HG03442 (cell line): ENCODE measurements at regions not wholly inside any gene's neighbourhood (a gene's known extent, or its start where the extent isn't known, plus 50 kb on each side); places are given as distances from the start of the nearest gene placed in this dataset.
"Not testable (repeated sequence)": the region's sequence is repeated elsewhere in the genome, so short reads cannot be mapped to it uniquely, and the experiment has no call there.

Source experiments
- ATAC-seq: cut with Tn5 transposase; IDR thresholded peaks from one replicate; pipeline ENCODE4 v1.9.1; 2021; ENCODE audit warnings: mild to moderate bottlenecking, moderate library complexity; ENCODE audit not compliant: unreplicated experiment

GRCh38 chr4:188649635-188650034 lies 510.4 kb downstream of the TRIML1 start:
- no peak for ATAC-seq

GRCh38 chr4:188650516-188650915 lies 511.3 kb downstream of the TRIML1 start:
- no peak for ATAC-seq

GRCh38 chr4:188657365-188657764 lies 518.1 kb downstream of the TRIML1 start:
- ATAC-seq: no peak

- no peak for ATAC-seq
These were observed 519.8 kb downstream of the TRIML1 start for GRCh38 chr4:188658958-188659522.

GRCh38 chr4:188660796-188661195 lies 521.6 kb downstream of the TRIML1 start:
- no peak for ATAC-seq

GRCh38 chr4:188661502-188661901 lies 522.3 kb downstream of the TRIML1 start:
- ATAC-seq: no peak

GRCh38 chr4:188663369-188663768 lies 524.1 kb downstream of the TRIML1 start:
- ATAC-seq: no peak

GRCh38 chr4:188665491-188666457 lies 526.5 kb downstream of the TRIML1 start:
- no peak for ATAC-seq

GRCh38 chr4:188678691-188679090 lies 539.5 kb downstream of the TRIML1 start:
- ATAC-seq: not testable (repeated sequence)

GRCh38 chr4:188680004-188680666 lies 540.9 kb downstream of the TRIML1 start:
- no peak for ATAC-seq

GRCh38 chr4:188680667-188681063 lies 541.4 kb downstream of the TRIML1 start:
- ATAC-seq: no peak

GRCh38 chr4:188682321-188682720 lies 543.1 kb downstream of the TRIML1 start:
- no peak for ATAC-seq

- no peak for ATAC-seq
These were observed 544.3 kb downstream of the TRIML1 start for GRCh38 chr4:188683571-188683970.

- no peak for ATAC-seq
These were observed 549.7 kb downstream of the TRIML1 start for GRCh38 chr4:188688956-188689355.

- ATAC-seq: no peak
These were observed 552.6 kb downstream of the TRIML1 start for GRCh38 chr4:188691811-188692210.

GRCh38 chr4:188695261-188695660 lies 556.0 kb downstream of the TRIML1 start:
- no peak for ATAC-seq

GRCh38 chr4:188697243-188697642 lies 558.0 kb downstream of the TRIML1 start:
- no peak for ATAC-seq

GRCh38 chr4:188701952-188702351 lies 562.7 kb downstream of the TRIML1 start:
- ATAC-seq: no peak

- ATAC-seq: no peak
These were observed 565.0 kb downstream of the TRIML1 start for GRCh38 chr4:188704288-188704687.

- ATAC-seq: no peak
These were observed 567.8 kb downstream of the TRIML1 start for GRCh38 chr4:188707036-188707435.

- ATAC-seq: no peak
These were observed 575.3 kb downstream of the TRIML1 start for GRCh38 chr4:188714501-188714900.

GRCh38 chr4:188714907-188715306 lies 575.7 kb downstream of the TRIML1 start:
- no peak for ATAC-seq
